Adrenal gland (tissue), 9 donors: ENCODE measurements at regions not wholly inside any gene's neighbourhood (a gene's known extent, or its start where the extent isn't known, plus 50 kb on each side); places are given as distances from the start of the nearest gene placed in this dataset.

Experiments used
- DNase-seq, 7 donors: peaks; one replicate each; pipeline ENCODE4 v3.0.0-alpha.2; 2019 to 2020
- H3K27ac ChIP-seq, 5 donors: fragments of 200-600 bp; sonication (generic) in 4 of 5; 1 replicate in 3 of 5; 2 replicates in 2 of 5; pipeline versions ENCODE4 v1.5.1 to v1.8.0; 2016 to 2020; ENCODE audit warnings: mild to moderate bottlenecking in 1 of 5
- H3K27me3 ChIP-seq: fragments of 200-600 bp; 2 replicates; pipeline ENCODE4 v1.8.0; 2021
- H3K36me3 ChIP-seq, 2 donors: fragments of 200-600 bp; replicated peaks in 1 of 2; 1 replicate in 1 of 2; 2 replicates in 1 of 2; pipeline versions ENCODE4 v1.5.1 to v1.8.0; 2018 to 2022
- H3K4me1 ChIP-seq, 2 donors: fragments of 200-600 bp; replicated peaks in 1 of 2; 1 replicate in 1 of 2; 2 replicates in 1 of 2; pipeline versions ENCODE4 v1.5.1 to v1.8.0; 2018 to 2021
- H3K4me3 ChIP-seq, 4 donors: fragments of 200-600 bp; sonication (generic) in 3 of 4; one replicate each; pipeline ENCODE4 v1.5.1; 2016 to 2018
- H3K9me3 ChIP-seq, 3 donors: fragments of 200-600 bp; sonication (generic) in 1 of 3; replicated peaks in 1 of 3; 1 replicate in 2 of 3; 2 replicates in 1 of 3; pipeline versions ENCODE4 v1.5.1 to v1.8.0; 2016 to 2021
- POLR2A ChIP-seq, 2 donors: fragments of 450-650 bp; IDR thresholded peaks; one replicate each; pipeline ENCODE4 v1.6.1; 2017; ENCODE audit warnings: antibody characterized with exemption in 2 of 2, mild to moderate bottlenecking in 2 of 2, moderate library complexity in 1 of 2
- WGBS, 4 donors: extraction: QIAGEN DNeasy Blood & Tissue Kit in 2 of 4; methylation state at CpG; one replicate each; pipeline versions ENCODE4 v1.1.5 to v1.1.7; 2013 to 2017; 5-methylcytosine and 5-hydroxymethylcytosine counted together
- intact Hi-C, 2 donors: fragments of 100-400 bp; cut with DNase I; formaldehyde crosslinking; loops; one replicate each; pipeline versions ENCODE4 v1.14.1 to v1.15.0; 2022 to 2023
- TF ChIP-seq, protein P1 (sequence below), 6 experiments: fragments of 450-650 bp in 4 of 6; fragments of 200-600 bp in 2 of 6; sonication (generic) in 1 of 6; IDR thresholded peaks; 1 replicate in 5 of 6; 2 replicates in 1 of 6; pipeline versions ENCODE4 v1.5.1 to v1.8.0; 2016 to 2021; ENCODE audit warnings: antibody characterized with exemption in 6 of 6, mild to moderate bottlenecking in 2 of 6, moderate library complexity in 1 of 6
- donor health status: healthy with polysubstance abuse.
- donor health status: Bipolar disorder and iron deficiency.
- donor health status: DM: yes; HTN: yes; CAD: no.
- donor health status: DM: no; HTN: no; CAD: no.
- donor health status: DM: no; HTN: no; CAD: no.

DNA sequence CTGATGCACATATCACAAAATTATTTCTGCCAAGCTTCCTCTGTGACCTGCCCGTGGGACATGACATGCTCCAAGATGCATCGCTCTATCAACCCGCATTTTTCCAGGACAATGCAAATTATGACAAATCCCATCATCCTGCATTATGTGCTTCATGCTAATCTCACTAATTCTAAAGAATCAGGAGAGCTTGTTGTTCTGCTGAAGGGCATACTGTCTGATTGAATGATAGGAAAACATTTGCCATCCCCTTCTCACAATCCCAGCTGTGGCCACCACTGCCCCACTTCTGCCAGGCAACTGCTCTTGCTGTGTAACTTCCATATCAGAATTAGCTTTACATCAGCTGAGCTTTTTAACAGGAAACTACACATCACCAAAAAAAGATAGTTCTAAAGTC lies 203.5 kb upstream of the NANOGP8 start:
- Histone ChIP-seq H3K36me3 (no peaks in the 10 kb centered on the region), H3K4me3 (no peak overlapping the region), H3K9me3 (no peaks in the 10 kb centered on the region), H3K27me3 (no peaks in the 10 kb centered on the region), H3K4me1 (peaks cover 0 to 12% of the 10 kb centered on the region in 2 donors), H3K27ac (no peak overlapping the region)
- TF ChIP-seq, protein P1, sequence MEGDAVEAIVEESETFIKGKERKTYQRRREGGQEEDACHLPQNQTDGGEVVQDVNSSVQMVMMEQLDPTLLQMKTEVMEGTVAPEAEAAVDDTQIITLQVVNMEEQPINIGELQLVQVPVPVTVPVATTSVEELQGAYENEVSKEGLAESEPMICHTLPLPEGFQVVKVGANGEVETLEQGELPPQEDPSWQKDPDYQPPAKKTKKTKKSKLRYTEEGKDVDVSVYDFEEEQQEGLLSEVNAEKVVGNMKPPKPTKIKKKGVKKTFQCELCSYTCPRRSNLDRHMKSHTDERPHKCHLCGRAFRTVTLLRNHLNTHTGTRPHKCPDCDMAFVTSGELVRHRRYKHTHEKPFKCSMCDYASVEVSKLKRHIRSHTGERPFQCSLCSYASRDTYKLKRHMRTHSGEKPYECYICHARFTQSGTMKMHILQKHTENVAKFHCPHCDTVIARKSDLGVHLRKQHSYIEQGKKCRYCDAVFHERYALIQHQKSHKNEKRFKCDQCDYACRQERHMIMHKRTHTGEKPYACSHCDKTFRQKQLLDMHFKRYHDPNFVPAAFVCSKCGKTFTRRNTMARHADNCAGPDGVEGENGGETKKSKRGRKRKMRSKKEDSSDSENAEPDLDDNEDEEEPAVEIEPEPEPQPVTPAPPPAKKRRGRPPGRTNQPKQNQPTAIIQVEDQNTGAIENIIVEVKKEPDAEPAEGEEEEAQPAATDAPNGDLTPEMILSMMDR (IDR thresholded peaks at IDR 0.05) = no peak
- no peak for TF ChIP-seq POLR2A (IDR thresholded peaks at IDR 0.05)
- intact Hi-C loops = loop anchor here in 1 of 2 donors (10.0 kb wide), 1 partner anchor 156 kb away; no protein-coding TSS in a partner anchor
- 82 to 94% (median 90%) methylated on average over 3 of the region's 3 CpGs for WGBS, 4 donors
- DNase-seq = no peak

DNA sequence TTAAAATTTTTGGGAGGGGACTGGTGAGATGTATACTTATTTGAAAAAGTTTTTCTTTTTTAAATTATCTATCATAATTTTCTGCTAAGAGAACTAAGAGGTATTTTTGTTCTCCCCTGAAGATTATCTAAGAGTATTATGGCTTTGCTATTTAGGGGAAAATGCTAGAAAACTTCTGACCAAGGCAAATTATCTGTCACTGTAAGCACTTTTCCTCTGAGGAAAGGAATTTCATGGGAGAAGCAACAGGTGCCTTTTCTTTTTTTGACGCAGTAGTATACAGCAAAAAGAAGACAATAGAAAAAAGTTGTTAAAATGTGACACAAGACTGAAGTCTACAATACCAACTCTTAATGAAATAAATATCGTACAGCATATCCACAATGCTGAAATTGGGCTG lies 201.6 kb upstream of the NANOGP8 start:
- Histone ChIP-seq H3K27me3 (no peaks in the 10 kb centered on the region), H3K4me3 (no peak overlapping the region), H3K27ac (no peak overlapping the region), H3K9me3 (no peaks in the 10 kb centered on the region), H3K4me1 (no peaks in the 10 kb centered on the region), H3K36me3 (no peaks in the 10 kb centered on the region)
- no peak for DNase-seq
- TF ChIP-seq, protein P1 (IDR thresholded peaks at IDR 0.05) = no peak
- intact Hi-C loops = loop anchor here in 1 of 2 donors (10.0 kb wide), 1 partner anchor 158 kb away; no protein-coding TSS in a partner anchor
- 92 to 97% (median 93%) methylated on average over 2 of the region's 2 CpGs for WGBS, 4 donors

DNA sequence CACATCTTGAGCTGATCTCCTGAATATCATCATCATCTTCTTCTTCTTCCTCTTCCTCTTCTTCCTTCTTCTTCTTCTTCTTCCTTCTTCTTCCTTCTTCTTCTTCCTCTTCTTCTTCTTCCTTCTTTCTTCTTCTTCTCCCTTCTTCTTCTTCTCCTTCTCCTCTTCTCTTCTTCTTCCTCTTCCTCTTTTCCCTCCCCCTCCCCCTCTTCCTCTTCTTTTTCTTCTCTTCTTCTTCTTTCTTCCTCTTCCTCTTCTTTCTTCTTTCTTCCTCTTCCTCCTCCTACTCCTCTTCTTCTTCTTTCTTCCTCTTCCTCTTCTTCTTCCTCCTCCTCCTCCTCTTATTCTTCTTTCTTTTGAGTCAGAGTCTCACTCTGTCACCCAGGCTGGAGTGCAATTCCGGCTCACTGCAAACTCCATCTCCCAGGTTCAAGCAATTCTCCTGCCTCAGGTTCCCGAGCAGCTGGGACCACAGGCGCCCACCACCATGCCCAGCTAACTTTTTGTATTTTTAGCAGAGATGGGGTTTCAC lies 197.9 kb upstream of the NANOGP8 start:
- intact Hi-C loops = loop anchor here in 1 of 2 donors (10.0 kb wide), 1 partner anchor 162 kb away; no protein-coding TSS in a partner anchor
- WGBS, 4 donors = 92 to 98% (median 96%) methylated on average over 3 of the region's 3 CpGs
- no peak for DNase-seq
- Histone ChIP-seq H3K27me3 (no peaks in the 10 kb centered on the region), H3K4me3 (no peak overlapping the region), H3K36me3 (no peaks in the 10 kb centered on the region), H3K4me1 (no peaks in the 10 kb centered on the region), H3K9me3 (no peaks in the 10 kb centered on the region), H3K27ac (no peak overlapping the region)
- TF ChIP-seq, protein P1 (IDR thresholded peaks at IDR 0.05) = no peak
- no peak for TF ChIP-seq POLR2A (IDR thresholded peaks at IDR 0.05)

DNA sequence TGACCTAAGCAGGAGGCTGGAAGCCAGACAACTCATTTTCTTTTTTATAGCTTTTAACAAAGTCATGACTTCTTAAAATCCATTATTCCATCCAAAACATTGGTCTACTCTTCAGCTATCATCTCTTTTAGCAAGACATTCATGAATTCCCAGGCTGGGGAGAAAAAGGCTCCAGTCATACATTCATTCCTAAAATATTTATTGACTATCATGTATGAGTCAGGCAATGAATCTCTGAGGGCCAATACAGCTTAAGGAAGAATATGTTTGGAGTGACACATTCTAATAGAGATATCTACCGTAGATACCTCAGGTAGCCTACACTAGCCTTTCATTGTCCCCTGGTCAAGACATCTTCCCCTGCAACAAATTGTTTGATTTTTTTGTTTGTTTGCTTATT lies 196.4 kb upstream of the NANOGP8 start:
- intact Hi-C loops = loop anchor here in 1 of 2 donors (10.0 kb wide), 1 partner anchor 163 kb away; no protein-coding TSS in a partner anchor
- H3K4me1 ChIP-seq = no peaks in the 10 kb centered on the region
- 88 to 95% (median 90%) methylated on average over 1 of the region's 1 CpG for WGBS, 4 donors
- H3K9me3 ChIP-seq = peaks cover 0 to 9% (median 0%) of the 10 kb centered on the region in 3 donors
- no peaks in the 10 kb centered on the region for H3K27me3 ChIP-seq
- no peak overlapping the region for H3K4me3 ChIP-seq
- TF ChIP-seq POLR2A (IDR thresholded peaks at IDR 0.05) = no peak
- TF ChIP-seq, protein P1 (IDR thresholded peaks at IDR 0.05) = no peak
- H3K27ac ChIP-seq = no peak overlapping the region
- H3K36me3 ChIP-seq = no peaks in the 10 kb centered on the region
- DNase-seq = no peak
